ENCODE measurements at regions not wholly inside any gene's neighbourhood (a gene's known extent, or its start where the extent isn't known, plus 50 kb on each side); places are given as distances from the start of the nearest gene placed in this dataset.

GRCh38 chr13:34255711-34256110 lies 437.8 kb downstream of the RFC3 start:
- TF ChIP-seq CTCF (IDR thresholded peaks at IDR 0.05) (no peak), POLR2A (IDR thresholded peaks at IDR 0.05) (no peak), POLR2AphosphoS5 (IDR thresholded peaks at IDR 0.05) (no peak)

All from gastroesophageal sphincter (tissue), 3 donors.